ENCODE measurements at regions not wholly inside any gene's neighbourhood (a gene's known extent, or its start where the extent isn't known, plus 50 kb on each side); places are given as distances from the start of the nearest gene placed in this dataset.

DNA sequence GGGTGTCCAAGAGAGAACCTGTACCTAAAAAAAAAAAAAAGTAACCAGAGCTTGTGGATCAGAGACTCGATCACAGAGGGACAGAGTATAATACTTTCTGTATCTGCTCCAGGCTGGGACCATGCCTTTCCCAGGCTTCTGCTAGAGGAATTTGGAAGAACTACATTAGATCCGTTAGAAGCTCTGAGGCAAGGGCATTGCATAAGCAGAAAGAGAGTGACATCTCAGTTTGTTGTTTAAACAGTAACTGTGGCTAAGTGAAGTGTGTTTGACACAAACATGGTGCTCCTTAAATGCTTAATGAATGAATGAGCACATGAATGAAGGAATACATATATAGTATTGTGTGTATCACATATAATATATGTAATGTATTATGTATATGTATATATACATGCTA lies 131.2 kb downstream of the HS3ST3B1 start:
- Histone ChIP-seq H3K36me3 (ENCODE audit: control insufficient read depth in 1 of 2, insufficient read depth in 2 of 2, low read length in 2 of 2) (no peaks in the 10 kb centered on the region), H3K4me2 (ENCODE audit: low read length) (no peak overlapping the region), H3K9ac (ENCODE audit: low read length) (no peak overlapping the region), H3K9me3 (ENCODE audit: control insufficient read depth in 1 of 2, insufficient read depth in 1 of 2, low read depth in 1 of 2, low read length in 2 of 2) (no peaks in the 10 kb centered on the region), H3K4me3 (replicated peaks in 1 of 2; ENCODE audit: low read depth in 1 of 2, low read length in 2 of 2) (no peak overlapping the region), H4K20me1 (ENCODE audit: insufficient read depth) (no peaks in the 10 kb centered on the region), H3K9me2 (ENCODE audit: insufficient read depth) (no peaks in the 10 kb centered on the region), H3K79me2 (ENCODE audit: insufficient read depth, low read length) (no peaks in the 10 kb centered on the region), H3K27me3 (ENCODE audit: insufficient read depth, low read length) (no peaks in the 10 kb centered on the region), H3K4me1 (ENCODE audit: control insufficient read depth in 1 of 2, insufficient read depth in 2 of 2, low read length in 2 of 2) (no peaks in the 10 kb centered on the region), H2AFZ (ENCODE audit: low read depth, low read length, poor library complexity, severe bottlenecking) (no peak overlapping the region), H3K27ac (ENCODE audit: low read depth, low read length) (no peak overlapping the region)
- intact Hi-C loops (cut with micrococcal nuclease) = no loop called here
- no TSS peak for BruUV-seq (replicated peaks)
- no peak for DNase-seq (ENCODE audit: low read depth, low spot score)
- ChIA-PET RAD21 (ENCODE audit: low non-redundant PET in 1 of 2, low total read pairs in 2 of 2, uncharacterized antibody in 2 of 2, unreplicated experiment in 2 of 2) (no interaction called here), POLR2A (no interaction called here), CTCF (no interaction called here)
- TF ChIP-seq ZFX (IDR thresholded peaks at IDR 0.05) = no peak
- TF ChIP-seq, protein P1, sequence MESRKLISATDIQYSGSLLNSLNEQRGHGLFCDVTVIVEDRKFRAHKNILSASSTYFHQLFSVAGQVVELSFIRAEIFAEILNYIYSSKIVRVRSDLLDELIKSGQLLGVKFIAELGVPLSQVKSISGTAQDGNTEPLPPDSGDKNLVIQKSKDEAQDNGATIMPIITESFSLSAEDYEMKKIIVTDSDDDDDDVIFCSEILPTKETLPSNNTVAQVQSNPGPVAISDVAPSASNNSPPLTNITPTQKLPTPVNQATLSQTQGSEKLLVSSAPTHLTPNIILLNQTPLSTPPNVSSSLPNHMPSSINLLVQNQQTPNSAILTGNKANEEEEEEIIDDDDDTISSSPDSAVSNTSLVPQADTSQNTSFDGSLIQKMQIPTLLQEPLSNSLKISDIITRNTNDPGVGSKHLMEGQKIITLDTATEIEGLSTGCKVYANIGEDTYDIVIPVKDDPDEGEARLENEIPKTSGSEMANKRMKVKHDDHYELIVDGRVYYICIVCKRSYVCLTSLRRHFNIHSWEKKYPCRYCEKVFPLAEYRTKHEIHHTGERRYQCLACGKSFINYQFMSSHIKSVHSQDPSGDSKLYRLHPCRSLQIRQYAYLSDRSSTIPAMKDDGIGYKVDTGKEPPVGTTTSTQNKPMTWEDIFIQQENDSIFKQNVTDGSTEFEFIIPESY (IDR thresholded peaks at IDR 0.05; ENCODE audit: extremely low read depth, insufficient replicate concordance, low read length) = no peak
- no peak for TF ChIP-seq EGR1 (IDR thresholded peaks at IDR 0.05; ENCODE audit: low read depth)
- TF ChIP-seq CBX3 (IDR thresholded peaks at IDR 0.05; ENCODE audit: low read depth) = no peak
- TF ChIP-seq, protein P2, sequence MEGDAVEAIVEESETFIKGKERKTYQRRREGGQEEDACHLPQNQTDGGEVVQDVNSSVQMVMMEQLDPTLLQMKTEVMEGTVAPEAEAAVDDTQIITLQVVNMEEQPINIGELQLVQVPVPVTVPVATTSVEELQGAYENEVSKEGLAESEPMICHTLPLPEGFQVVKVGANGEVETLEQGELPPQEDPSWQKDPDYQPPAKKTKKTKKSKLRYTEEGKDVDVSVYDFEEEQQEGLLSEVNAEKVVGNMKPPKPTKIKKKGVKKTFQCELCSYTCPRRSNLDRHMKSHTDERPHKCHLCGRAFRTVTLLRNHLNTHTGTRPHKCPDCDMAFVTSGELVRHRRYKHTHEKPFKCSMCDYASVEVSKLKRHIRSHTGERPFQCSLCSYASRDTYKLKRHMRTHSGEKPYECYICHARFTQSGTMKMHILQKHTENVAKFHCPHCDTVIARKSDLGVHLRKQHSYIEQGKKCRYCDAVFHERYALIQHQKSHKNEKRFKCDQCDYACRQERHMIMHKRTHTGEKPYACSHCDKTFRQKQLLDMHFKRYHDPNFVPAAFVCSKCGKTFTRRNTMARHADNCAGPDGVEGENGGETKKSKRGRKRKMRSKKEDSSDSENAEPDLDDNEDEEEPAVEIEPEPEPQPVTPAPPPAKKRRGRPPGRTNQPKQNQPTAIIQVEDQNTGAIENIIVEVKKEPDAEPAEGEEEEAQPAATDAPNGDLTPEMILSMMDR (IDR thresholded peaks at IDR 0.05 in 2 of 3, conservative IDR thresholded peaks at IDR 0.05 in 1 of 3; ENCODE audit: borderline replicate concordance in 1 of 3, insufficient read depth in 1 of 3, low read depth in 2 of 3, low read length in 2 of 3) = no peak
- TF ChIP-seq ELF1 (IDR thresholded peaks at IDR 0.05; ENCODE audit: borderline replicate concordance, low read depth) = no peak
- no peak for ATAC-seq

DNA sequence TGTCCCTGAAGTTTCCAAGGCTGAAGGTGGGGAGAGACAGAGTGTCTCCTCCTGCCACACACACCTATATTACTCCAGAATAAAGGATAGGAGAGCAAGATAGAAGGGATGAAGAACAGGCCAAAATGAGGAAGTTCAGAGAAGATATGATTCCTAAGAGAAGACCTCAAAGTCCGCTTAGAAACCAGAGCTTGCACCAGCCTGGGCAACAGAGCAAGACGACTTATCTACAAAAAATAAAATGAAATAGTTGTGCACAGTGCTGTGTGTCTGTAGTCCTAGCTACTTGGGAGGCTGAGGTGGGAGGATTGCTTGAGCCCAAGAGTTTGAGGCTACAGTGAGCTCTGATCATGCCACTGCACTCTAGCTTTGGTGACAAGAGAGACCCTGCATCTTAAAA lies 128.2 kb downstream of the HS3ST3B1 start:
- H3K79me2 ChIP-seq (ENCODE audit: insufficient read depth, low read length) = no peaks in the 10 kb centered on the region
- BruUV-seq (replicated peaks) = no TSS peak
- ChIA-PET CTCF (no interaction called here), RAD21 (ENCODE audit: low non-redundant PET in 1 of 2, low total read pairs in 2 of 2, uncharacterized antibody in 2 of 2, unreplicated experiment in 2 of 2) (no interaction called here), POLR2A (no interaction called here)
- intact Hi-C loops (cut with micrococcal nuclease) = no loop called here
- no peak for DNase-seq (ENCODE audit: low read depth, low spot score)
- H3K36me3 ChIP-seq (ENCODE audit: control insufficient read depth in 1 of 2, insufficient read depth in 2 of 2, low read length in 2 of 2) = no peaks in the 10 kb centered on the region
- no peaks in the 10 kb centered on the region for H3K9me2 ChIP-seq (ENCODE audit: insufficient read depth)
- H3K9me3 ChIP-seq (ENCODE audit: control insufficient read depth in 1 of 2, insufficient read depth in 1 of 2, low read depth in 1 of 2, low read length in 2 of 2) = no peaks in the 10 kb centered on the region
- no peaks in the 10 kb centered on the region for H3K27me3 ChIP-seq (ENCODE audit: insufficient read depth, low read length)
- H3K9ac ChIP-seq (ENCODE audit: low read length) = no peak overlapping the region
- no peak overlapping the region for H3K27ac ChIP-seq (ENCODE audit: low read depth, low read length)
- no peaks in the 10 kb centered on the region for H4K20me1 ChIP-seq (ENCODE audit: insufficient read depth)
- no peak for ATAC-seq
- H3K4me2 ChIP-seq (ENCODE audit: low read length) = no peak overlapping the region
- no peak overlapping the region for H3K4me3 ChIP-seq (replicated peaks in 1 of 2; ENCODE audit: low read depth in 1 of 2, low read length in 2 of 2)
- no peaks in the 10 kb centered on the region for H3K4me1 ChIP-seq (ENCODE audit: control insufficient read depth in 1 of 2, insufficient read depth in 2 of 2, low read length in 2 of 2)
- H2AFZ ChIP-seq (ENCODE audit: low read depth, low read length, poor library complexity, severe bottlenecking) = no peak overlapping the region
- TF ChIP-seq ELF1 (IDR thresholded peaks at IDR 0.05; ENCODE audit: borderline replicate concordance, low read depth) (no peak), SIN3A (IDR thresholded peaks at IDR 0.05; ENCODE audit: low read depth) (no peak), RAD21 (IDR thresholded peaks at IDR 0.05; ENCODE audit: low read depth) (no peak), EGR1 (IDR thresholded peaks at IDR 0.05; ENCODE audit: low read depth) (no peak), TCF7L2 (IDR thresholded peaks at IDR 0.05; ENCODE audit: borderline replicate concordance, extremely low read depth, insufficient read depth, insufficient read length) (no peak), POLR2AphosphoS5 (IDR thresholded peaks at IDR 0.05; ENCODE audit: low read depth, low read length) (no peak), SRF (IDR thresholded peaks at IDR 0.05; ENCODE audit: low read depth) (no peak), YY1 (IDR thresholded peaks at IDR 0.05; ENCODE audit: extremely low read depth, insufficient replicate concordance, low read depth, low read length) (no peak), SP1 (IDR thresholded peaks at IDR 0.05; ENCODE audit: low read depth) (no peak)
- TF ChIP-seq, protein P3, sequence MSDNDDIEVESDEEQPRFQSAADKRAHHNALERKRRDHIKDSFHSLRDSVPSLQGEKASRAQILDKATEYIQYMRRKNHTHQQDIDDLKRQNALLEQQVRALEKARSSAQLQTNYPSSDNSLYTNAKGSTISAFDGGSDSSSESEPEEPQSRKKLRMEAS (IDR thresholded peaks at IDR 0.05) = no peak
- TF ChIP-seq, protein P1 (IDR thresholded peaks at IDR 0.05; ENCODE audit: extremely low read depth, insufficient replicate concordance, low read length) = no peak
- TF ChIP-seq, protein P4, sequence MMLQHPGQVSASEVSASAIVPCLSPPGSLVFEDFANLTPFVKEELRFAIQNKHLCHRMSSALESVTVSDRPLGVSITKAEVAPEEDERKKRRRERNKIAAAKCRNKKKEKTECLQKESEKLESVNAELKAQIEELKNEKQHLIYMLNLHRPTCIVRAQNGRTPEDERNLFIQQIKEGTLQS (IDR thresholded peaks at IDR 0.05) = no peak
